HEK293 (cell line): ENCODE measurements at regions not wholly inside any gene's neighbourhood (a gene's known extent, or its start where the extent isn't known, plus 50 kb on each side); places are given as distances from the start of the nearest gene placed in this dataset.
"Not testable (repeated sequence)": the region's sequence is repeated elsewhere in the genome, so short reads cannot be mapped to it uniquely, and the experiment has no call there.

ENCODE experiments used
- CTCF ChIA-PET: fragments of 350-600 bp; formaldehyde crosslinking; extraction: SDS; loops from one replicate; lab custom pipeline; 2021; ENCODE audit warnings: antibody characterized with exemption; lab: Yijun Ruan, JAX
- POLR2A ChIA-PET: fragments of 300-600 bp; formaldehyde crosslinking; extraction: SDS; loops from one replicate; lab custom pipeline; 2020; ENCODE audit warnings: antibody characterized with exemption, inconsistent platforms; lab: Yijun Ruan, JAX
- H3K27ac ChIP-seq: fragments of 200-500 bp; sonication (Bioruptor generic); 2 replicates; pipeline ENCODE4 v1.5.1; 2014; ENCODE audit warnings: low read depth, low read length, control low read depth, inconsistent platforms; ENCODE audit errors: extremely low read depth
- H3K36me3 ChIP-seq, 2 experiments: fragments of 200-500 bp in 1 of 2; sonication (Bioruptor generic) in 1 of 2; 1 replicate in 1 of 2; 2 replicates in 1 of 2; pipeline ENCODE4 v1.5.1; 2014 to 2017; ENCODE audit warnings: inconsistent platforms in 2 of 2, low read length in 2 of 2; ENCODE audit not compliant: control insufficient read depth in 2 of 2, insufficient read depth in 1 of 2
- H3K4me1 ChIP-seq: fragments of 200-500 bp; sonication (Bioruptor generic); 2 replicates; pipeline ENCODE4 v1.5.1; 2014; ENCODE audit warnings: mild to moderate bottlenecking, low read length, inconsistent platforms; ENCODE audit not compliant: control insufficient read depth, insufficient read depth
- H3K4me3 ChIP-seq: 2 replicates; pipeline ENCODE4 v1.5.1; 2011; ENCODE audit warnings: low read depth, mild to moderate bottlenecking, control low read depth, low read length, moderate library complexity
- H3K9me3 ChIP-seq: fragments of 200-500 bp; sonication (Bioruptor generic); 2 replicates; pipeline ENCODE4 v1.5.1; 2014; ENCODE audit warnings: low read depth, low read length, inconsistent platforms; ENCODE audit not compliant: control insufficient read depth, insufficient read depth
- GLIS1 ChIP-seq: fragments of 450-650 bp; formaldehyde crosslinking; IDR thresholded peaks from 2 replicates; pipeline ENCODE4 v1.5.1; 2016; ENCODE audit warnings: missing biosample characterization, missing genetic modification characterization
- GLIS2 ChIP-seq: fragments of 450-650 bp; formaldehyde crosslinking; IDR thresholded peaks from 2 replicates; pipeline ENCODE4 v1.5.1; 2016; ENCODE audit warnings: missing biosample characterization, missing genetic modification characterization
- ZBTB8A ChIP-seq: fragments of 450-650 bp; formaldehyde crosslinking; IDR thresholded peaks from 2 replicates; pipeline ENCODE4 v1.5.1; 2016; ENCODE audit warnings: missing biosample characterization, missing genetic modification characterization
- ZEB2 ChIP-seq: fragments of 450-650 bp; formaldehyde crosslinking; IDR thresholded peaks from 2 replicates; pipeline ENCODE4 v1.5.1; 2016; ENCODE audit warnings: missing biosample characterization, missing genetic modification characterization
- ZFP37 ChIP-seq: fragments of 450-650 bp; formaldehyde crosslinking; IDR thresholded peaks from 2 replicates; pipeline ENCODE4 v1.5.1; 2016; ENCODE audit warnings: missing biosample characterization, missing genetic modification characterization
- ZIC2 ChIP-seq: fragments of 450-650 bp; formaldehyde crosslinking; IDR thresholded peaks from 2 replicates; pipeline ENCODE4 v1.5.1; 2016; ENCODE audit warnings: missing biosample characterization, missing genetic modification characterization
- ZNF335 ChIP-seq: fragments of 450-650 bp; formaldehyde crosslinking; conservative IDR thresholded peaks from 2 replicates; pipeline ENCODE4 v1.5.1; 2016; ENCODE audit warnings: missing biosample characterization, missing genetic modification characterization
- ZSCAN30 ChIP-seq: fragments of 450-650 bp; IDR thresholded peaks from 2 replicates; pipeline ENCODE4 v1.5.1; 2018; ENCODE audit warnings: missing biosample characterization, mild to moderate bottlenecking, missing genetic modification characterization, moderate library complexity
- TF ChIP-seq, protein P1 (sequence below): fragments of 450-650 bp; formaldehyde crosslinking; optimal IDR thresholded peaks from 2 replicates; pipeline ENCODE3; 2016; ENCODE audit warnings: missing biosample characterization, mild to moderate bottlenecking, missing genetic modification characterization
- TF ChIP-seq, protein P2 (sequence below): fragments of 450-650 bp; formaldehyde crosslinking; IDR thresholded peaks from 2 replicates; pipeline ENCODE4 v1.5.1; 2016; ENCODE audit warnings: missing biosample characterization, missing genetic modification characterization
- TF ChIP-seq, protein P3 (sequence below): fragments of 450-650 bp; formaldehyde crosslinking; IDR thresholded peaks from 2 replicates; pipeline ENCODE4 v1.5.1; 2016; ENCODE audit warnings: missing biosample characterization, missing genetic modification characterization
- TF ChIP-seq, protein P4 (sequence below): fragments of 450-650 bp; formaldehyde crosslinking; IDR thresholded peaks from 2 replicates; pipeline ENCODE4 v1.5.1; 2017; ENCODE audit warnings: missing biosample characterization, missing genetic modification characterization

DNA sequence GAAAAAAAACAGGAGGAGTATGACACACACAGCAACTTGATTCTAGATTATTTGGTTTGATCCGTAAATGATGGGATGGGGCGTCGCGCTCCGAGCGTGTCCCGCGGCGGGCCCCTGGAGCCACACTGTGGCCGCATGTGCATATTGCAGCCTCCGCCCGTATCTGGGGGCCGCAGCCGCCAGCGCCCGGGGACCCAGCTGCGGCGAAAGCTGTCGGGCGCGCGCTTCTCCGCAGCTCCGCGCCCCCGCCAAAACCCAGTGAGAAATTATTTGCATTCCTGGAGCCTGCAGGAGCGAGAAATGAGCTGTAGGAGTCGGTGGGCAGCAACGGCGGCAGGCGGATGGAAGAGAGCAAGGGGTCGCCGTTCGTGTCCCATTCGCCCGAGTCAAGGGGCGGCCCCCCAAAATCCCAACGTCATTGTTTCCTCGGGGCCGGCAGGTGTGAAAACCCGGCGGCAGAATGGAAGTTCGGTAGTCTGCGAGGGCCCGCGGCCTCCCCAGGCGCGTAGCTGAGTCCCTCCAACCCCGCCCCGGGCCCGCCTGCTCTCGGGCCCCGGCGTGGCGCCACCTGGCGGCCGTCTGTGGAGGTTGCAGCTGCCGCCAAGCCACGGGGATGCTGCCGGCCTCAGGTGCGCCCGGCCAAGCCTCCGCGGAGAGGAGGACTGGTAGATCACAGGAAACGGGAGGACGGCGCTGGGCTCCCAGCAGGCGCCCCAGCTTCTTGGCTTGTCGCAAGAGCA is 86.8 kb downstream of the FAM72B start:
- H3K27ac ChIP-seq, H3K9me3 ChIP-seq, H3K36me3 ChIP-seq, H3K4me1 ChIP-seq, POLR2A ChIA-PET, CTCF ChIA-PET: not testable (repeated sequence)
- peak overlapping the region; percentile 28 for H3K4me3 ChIP-seq
- TF ChIP-seq, protein P1, sequence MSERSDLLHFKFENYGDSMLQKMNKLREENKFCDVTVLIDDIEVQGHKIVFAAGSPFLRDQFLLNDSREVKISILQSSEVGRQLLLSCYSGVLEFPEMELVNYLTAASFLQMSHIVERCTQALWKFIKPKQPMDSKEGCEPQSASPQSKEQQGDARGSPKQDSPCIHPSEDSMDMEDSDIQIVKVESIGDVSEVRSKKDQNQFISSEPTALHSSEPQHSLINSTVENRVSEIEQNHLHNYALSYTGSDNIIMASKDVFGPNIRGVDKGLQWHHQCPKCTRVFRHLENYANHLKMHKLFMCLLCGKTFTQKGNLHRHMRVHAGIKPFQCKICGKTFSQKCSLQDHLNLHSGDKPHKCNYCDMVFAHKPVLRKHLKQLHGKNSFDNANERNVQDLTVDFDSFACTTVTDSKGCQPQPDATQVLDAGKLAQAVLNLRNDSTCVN (tag by site-specific recombination) = peak; percentile 73
- TF ChIP-seq ZNF335 (tag by site-specific recombination) (peak; percentile 43; the same call in 1 of the 2 replicates), ZBTB8A (tag by site-specific recombination) (0 out of 2 replicates have a peak, but pooled peaks have one; percentile 33), ZSCAN30 (tag by site-specific recombination) (peak; percentile 88), ZFP37 (0 out of 2 replicates have a peak, but pooled peaks have one; percentile 41), ZIC2 (tag by site-specific recombination) (peak; percentile 81), ZEB2 (tag by site-specific recombination) (0 out of 2 replicates have a peak, but pooled peaks have one; percentile 24)
- TF ChIP-seq, protein P2, sequence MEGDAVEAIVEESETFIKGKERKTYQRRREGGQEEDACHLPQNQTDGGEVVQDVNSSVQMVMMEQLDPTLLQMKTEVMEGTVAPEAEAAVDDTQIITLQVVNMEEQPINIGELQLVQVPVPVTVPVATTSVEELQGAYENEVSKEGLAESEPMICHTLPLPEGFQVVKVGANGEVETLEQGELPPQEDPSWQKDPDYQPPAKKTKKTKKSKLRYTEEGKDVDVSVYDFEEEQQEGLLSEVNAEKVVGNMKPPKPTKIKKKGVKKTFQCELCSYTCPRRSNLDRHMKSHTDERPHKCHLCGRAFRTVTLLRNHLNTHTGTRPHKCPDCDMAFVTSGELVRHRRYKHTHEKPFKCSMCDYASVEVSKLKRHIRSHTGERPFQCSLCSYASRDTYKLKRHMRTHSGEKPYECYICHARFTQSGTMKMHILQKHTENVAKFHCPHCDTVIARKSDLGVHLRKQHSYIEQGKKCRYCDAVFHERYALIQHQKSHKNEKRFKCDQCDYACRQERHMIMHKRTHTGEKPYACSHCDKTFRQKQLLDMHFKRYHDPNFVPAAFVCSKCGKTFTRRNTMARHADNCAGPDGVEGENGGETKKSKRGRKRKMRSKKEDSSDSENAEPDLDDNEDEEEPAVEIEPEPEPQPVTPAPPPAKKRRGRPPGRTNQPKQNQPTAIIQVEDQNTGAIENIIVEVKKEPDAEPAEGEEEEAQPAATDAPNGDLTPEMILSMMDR (tag by site-specific recombination) = peak; percentile 25; the same call in 1 of the 2 replicates
- TF ChIP-seq, protein P3, sequence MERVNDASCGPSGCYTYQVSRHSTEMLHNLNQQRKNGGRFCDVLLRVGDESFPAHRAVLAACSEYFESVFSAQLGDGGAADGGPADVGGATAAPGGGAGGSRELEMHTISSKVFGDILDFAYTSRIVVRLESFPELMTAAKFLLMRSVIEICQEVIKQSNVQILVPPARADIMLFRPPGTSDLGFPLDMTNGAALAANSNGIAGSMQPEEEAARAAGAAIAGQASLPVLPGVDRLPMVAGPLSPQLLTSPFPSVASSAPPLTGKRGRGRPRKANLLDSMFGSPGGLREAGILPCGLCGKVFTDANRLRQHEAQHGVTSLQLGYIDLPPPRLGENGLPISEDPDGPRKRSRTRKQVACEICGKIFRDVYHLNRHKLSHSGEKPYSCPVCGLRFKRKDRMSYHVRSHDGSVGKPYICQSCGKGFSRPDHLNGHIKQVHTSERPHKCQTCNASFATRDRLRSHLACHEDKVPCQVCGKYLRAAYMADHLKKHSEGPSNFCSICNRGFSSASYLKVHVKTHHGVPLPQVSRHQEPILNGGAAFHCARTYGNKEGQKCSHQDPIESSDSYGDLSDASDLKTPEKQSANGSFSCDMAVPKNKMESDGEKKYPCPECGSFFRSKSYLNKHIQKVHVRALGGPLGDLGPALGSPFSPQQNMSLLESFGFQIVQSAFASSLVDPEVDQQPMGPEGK (tag by site-specific recombination) = peak; percentile 50; the same call in 1 of the 2 replicates
- TF ChIP-seq, protein P4, sequence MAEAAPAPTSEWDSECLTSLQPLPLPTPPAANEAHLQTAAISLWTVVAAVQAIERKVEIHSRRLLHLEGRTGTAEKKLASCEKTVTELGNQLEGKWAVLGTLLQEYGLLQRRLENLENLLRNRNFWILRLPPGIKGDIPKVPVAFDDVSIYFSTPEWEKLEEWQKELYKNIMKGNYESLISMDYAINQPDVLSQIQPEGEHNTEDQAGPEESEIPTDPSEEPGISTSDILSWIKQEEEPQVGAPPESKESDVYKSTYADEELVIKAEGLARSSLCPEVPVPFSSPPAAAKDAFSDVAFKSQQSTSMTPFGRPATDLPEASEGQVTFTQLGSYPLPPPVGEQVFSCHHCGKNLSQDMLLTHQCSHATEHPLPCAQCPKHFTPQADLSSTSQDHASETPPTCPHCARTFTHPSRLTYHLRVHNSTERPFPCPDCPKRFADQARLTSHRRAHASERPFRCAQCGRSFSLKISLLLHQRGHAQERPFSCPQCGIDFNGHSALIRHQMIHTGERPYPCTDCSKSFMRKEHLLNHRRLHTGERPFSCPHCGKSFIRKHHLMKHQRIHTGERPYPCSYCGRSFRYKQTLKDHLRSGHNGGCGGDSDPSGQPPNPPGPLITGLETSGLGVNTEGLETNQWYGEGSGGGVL = 0 out of 2 replicates have a peak, but pooled peaks have one; percentile 20

DNA sequence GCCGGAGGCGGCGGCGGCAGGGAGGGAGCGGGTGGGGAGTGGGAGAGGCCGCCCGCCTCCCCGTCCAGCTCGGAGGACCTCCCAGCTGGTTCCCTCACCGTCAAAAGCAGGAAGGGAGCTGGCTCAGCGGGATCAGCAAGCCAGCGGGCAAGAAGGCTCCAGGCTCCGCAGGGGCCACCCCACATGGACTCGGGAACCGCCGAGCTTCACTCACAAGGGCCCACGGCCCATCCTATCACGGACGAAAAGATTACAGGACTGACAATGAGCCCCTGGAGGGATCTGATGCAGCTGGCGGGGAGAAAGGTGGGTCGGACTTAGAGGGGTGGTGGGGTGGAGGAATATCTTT is 86.3 kb downstream of the FAM72B start:
- H3K4me1 ChIP-seq, H3K36me3 ChIP-seq, H3K9me3 ChIP-seq, CTCF ChIA-PET, H3K27ac ChIP-seq, POLR2A ChIA-PET: not testable (repeated sequence)
- H3K4me3 ChIP-seq = peak overlapping the region; percentile 28
- TF ChIP-seq GLIS2 (tag by site-specific recombination) (peak; percentile 73; the same call in 1 of the 2 replicates), ZIC2 (tag by site-specific recombination) (peak; percentile 69), GLIS1 (tag by site-specific recombination) (peak; percentile 72), ZBTB8A (tag by site-specific recombination) (0 out of 2 replicates have a peak, but pooled peaks have one; percentile 2), ZNF335 (tag by site-specific recombination) (peak; percentile 40; the same call in 1 of the 2 replicates), ZEB2 (tag by site-specific recombination) (0 out of 2 replicates have a peak, but pooled peaks have one; percentile 5)

DNA sequence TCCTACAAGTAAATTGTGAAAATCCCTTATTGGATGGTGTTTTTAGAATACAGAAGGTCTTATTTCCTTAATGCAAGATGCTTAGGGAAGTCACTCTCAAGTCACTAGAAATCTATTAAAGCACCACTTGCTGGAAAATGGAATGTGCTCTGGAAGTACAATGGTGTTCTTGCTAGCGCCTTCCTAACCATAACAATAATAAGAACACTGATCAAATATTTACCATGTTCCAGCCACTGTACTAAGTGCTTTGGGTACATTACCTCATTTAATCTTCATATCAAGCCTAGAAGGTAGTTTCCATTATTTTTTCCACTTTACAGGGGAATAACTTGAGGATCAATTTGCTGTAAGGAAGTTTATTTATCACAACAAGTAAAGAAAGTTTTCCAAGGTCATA is 75.1 kb downstream of the FAM72B start:
- CTCF ChIA-PET, POLR2A ChIA-PET, H3K36me3 ChIP-seq, H3K27ac ChIP-seq, H3K4me3 ChIP-seq, H3K4me1 ChIP-seq, H3K9me3 ChIP-seq: not testable (repeated sequence)

DNA sequence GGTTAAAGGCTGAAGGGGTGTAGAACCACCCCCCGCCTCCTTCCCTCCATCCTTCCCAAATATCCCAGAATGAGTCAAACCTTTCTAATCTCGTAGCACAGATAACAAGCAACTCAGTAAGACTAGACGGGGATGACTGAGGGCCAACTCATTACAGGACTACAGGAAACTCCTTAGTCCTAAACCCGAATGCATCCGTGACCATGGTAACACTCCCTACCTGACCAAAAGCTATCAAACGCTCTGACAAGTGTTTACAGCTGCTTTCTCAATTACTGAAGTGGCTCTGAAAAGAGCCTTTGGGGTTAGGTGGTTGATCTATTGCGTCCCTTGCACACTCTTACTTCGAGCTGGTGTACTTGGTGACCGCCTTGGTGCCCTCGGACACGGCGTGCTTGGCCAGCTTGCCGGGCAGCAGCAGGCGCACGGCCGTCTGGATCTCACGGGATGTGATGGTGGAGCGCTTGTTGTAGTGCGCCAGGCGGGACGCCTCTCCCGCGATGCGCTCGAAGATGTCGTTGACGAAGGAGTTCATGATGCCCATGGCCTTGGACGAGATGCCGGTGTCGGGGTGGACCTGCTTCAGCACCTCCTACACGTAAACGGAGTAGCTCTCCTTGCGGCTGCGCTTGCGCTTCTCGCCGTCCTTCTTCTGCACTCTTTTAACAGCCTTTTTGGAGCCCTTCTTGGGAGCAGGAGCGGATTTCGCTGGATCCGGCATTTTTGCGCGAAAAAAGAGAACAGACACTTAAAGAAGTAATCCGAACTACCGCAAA is 67.4 kb downstream of the FAM72B start:
- H3K4me1 ChIP-seq, H3K9me3 ChIP-seq, H3K36me3 ChIP-seq, H3K27ac ChIP-seq, CTCF ChIA-PET, POLR2A ChIA-PET: not testable (repeated sequence)
- H3K4me3 ChIP-seq = peak overlapping the region; percentile 31

DNA sequence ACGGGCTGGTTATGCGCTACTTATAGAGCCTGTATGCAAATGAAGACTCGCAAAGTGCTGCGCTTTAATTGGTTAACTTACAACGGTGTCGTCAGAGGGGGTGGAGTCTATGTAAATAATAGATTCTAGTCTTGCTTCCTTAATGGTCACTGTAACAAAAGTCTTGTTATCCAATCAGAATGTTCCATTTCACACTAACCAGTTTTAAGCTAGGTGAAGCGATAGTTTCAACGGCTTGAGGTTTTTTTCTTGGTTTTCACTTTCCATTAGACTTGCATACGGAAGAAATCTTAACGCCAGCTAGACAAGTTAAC is 66.9 kb downstream of the FAM72B start:
- H3K4me1 ChIP-seq, H3K4me3 ChIP-seq, POLR2A ChIA-PET, CTCF ChIA-PET, H3K36me3 ChIP-seq, H3K27ac ChIP-seq, H3K9me3 ChIP-seq: not testable (repeated sequence)
